Hindlimb muscle (tissue), 1 donor: ENCODE measurements at regions not wholly inside any gene's neighbourhood (a gene's known extent, or its start where the extent isn't known, plus 50 kb on each side); places are given as distances from the start of the nearest gene placed in this dataset.

Experiments
- DNase-seq: peaks from one replicate; pipeline ENCODE4 v3.0.0-alpha.2; 2013

DNA sequence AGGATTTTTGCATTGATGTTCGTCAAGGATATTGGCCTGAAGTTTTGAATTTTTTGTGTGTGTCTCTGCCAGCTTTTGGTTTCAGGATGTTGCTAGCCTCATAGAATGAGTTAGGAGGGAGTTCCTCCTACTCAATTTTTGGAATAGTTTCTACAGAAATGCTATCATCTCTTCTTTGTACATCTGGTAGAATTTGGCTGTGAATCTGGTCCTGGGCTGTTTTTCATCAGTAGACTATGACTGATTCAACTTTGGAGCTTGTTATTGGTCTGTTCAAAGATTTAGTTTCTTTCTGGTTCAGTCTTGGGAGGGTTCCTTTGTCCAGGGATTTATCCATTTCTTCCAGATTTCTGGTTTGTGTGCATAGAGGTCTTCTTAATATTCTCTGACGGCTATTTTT, 166.7 kb downstream of the ST6GAL2 start:
- DNase-seq: no peak

DNA sequence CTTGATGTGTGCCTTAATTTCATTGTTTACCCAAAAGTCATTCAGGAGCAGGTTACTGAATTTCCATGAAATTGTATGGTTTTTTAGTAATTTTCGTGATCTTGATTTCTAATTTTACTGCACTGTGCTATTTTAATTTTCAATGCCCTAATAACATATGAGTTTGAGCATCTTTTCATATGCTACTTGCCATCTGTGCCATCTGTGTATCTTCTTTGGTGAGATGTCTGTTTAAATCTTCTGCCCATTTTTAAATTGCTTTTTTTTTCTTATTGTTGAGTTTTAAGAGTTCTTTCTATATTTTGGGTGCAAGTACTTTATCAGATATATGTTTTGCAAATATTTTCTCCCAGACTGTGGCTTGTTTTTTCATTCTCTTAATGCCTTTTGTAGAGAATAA, 165.9 kb downstream of the ST6GAL2 start:
- no peak for DNase-seq

DNA sequence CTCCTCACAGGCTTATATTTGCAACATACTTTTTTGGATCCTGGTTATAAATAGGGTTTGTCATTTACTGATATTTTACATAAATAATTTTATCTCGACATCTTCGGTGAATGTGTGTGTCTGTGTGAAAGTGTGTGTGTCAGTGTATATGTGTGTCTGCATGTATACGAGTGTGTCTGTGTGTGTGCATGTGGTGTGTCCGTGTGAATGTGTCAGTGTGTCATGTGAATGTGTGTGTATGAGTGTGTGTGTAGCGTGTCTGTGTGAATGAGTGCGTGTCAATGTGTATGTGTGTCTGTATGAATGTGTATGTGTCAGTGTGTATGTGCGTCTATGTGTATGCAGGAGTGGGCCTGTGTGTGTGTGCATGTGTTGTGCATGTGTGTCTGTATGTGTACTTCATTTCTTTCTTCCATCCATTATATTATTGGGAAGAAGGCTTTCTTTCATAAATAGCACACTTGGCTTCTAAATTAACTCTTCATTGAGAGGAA, 161.6 kb downstream of the ST6GAL2 start:
- DNase-seq: no peak

DNA sequence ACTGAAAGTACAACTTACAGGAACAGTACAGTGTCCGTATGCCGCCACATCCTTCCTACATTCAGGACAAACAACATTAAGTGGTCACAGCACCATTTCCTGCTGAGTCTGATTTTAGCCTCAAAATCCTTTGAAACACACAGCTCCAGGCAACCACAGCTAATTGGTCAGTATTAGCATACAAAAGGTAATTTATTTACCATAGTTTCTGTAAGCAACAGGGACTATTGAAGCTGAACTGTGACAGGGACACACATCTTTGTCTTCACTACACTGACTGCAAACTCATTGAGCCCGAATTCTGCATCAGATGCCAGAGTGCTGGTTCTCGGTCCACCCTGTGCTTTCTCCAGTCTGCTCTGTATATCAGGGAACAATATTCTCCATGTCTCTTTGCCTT, 151.8 kb downstream of the ST6GAL2 start:
- DNase-seq: no peak

DNA sequence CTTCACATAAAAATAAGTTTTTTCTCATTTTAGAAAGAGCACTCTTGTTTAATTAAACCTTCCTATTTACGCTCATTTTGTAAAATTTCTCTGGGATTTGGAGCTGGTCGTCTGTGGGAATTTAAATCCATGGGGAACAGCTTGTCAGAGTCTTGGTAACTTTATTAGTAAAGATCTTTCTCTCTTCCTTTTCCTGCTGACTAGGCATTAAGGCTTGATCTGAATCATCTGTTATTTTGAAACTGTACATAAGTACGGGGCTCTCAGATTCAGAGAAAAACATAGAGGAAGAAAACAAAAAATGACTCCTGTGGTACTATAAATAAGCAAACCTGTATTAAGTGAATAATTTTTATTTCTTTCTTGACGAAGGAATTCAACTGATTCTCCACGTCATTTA, 150.2 kb downstream of the ST6GAL2 start:
- DNase-seq: no peak

DNA sequence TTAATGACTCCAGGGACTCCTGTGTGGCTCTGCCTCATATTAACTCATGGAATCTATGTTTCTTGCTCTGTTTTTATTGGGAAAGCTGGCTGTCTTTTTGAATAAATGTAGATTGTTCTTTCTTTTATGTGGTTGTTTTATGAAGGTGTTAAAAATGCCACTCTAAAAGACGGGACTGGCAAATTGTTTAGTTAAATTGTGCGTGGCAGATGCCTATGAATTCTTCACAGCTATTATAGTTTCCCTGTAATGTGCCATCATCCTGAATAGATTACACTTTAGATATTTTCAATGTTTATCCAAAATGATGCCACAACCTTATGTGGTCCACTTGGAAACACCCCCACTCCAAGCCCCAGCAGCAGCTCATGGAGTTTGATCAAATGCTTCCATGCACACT, 149.7 kb downstream of the ST6GAL2 start:
- DNase-seq: no peak

DNA sequence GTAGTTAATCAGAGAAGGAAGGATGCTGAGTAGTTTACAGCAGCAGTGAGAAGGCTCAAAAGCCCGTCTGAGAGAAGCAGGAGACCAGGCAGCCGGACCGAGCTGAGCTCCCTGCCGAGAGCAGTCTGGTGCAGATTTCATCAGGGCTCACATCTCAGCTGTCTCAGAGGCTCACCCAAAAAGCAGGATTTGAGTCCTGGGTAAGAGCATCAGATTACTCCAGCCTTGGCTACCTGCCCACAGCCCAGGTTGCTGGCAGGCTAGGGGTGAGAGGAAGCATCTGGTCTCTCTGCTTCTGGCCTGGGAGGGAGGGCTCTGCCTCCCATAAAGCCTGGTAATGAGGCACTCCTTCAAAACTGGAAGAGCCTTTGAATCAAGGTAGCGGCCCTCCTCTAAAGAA, 140.5 kb downstream of the ST6GAL2 start:
- DNase-seq: peak; percentile 38

DNA sequence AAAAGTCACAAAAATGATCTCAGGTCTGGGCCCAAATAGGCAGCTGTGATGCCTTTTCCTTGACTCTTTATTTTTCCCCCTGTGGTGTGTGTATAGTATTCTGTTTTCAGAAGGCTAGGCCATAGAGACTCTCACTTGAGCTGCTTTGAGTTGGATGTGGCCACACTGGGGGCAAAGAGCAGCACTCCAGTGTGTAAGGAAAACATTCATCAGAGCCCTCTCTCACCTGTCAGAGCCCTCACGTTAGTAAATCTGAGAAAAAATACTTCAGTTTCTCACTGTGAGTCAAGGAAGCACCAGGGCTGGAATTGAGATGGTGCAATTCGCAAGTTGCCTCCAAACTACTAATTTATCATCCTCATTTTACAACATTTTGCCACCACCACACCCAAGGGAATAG, 136.1 kb downstream of the ST6GAL2 start:
- no peak for DNase-seq
